Activated T-cell treated with anti-CD3 and anti-CD28 coated beads, Interleukin-2, amount 50 U/mL, for 1 hour (primary cell): ENCODE measurements at regions not wholly inside any gene's neighbourhood (a gene's known extent, or its start where the extent isn't known, plus 50 kb on each side); places are given as distances from the start of the nearest gene placed in this dataset.

Experiments used
- DNase-seq: peaks from one replicate; pipeline ENCODE4 v3.0.0-alpha.2; 2020

GRCh38 chr12:107537464-107538119 lies 148.0 kb upstream of the PWP1 start:
- DNase-seq, result no peak

- no peak for DNase-seq
Measured at GRCh38 chr12:107539196-107539939, 146.2 kb upstream of the PWP1 start.

- no peak for DNase-seq
Measured at GRCh38 chr12:107541001-107541705, 144.4 kb upstream of the PWP1 start.

GRCh38 chr12:107543416-107543815 lies 142.2 kb upstream of the PWP1 start:
- DNase-seq, result no peak

- no peak for DNase-seq
Measured at GRCh38 chr12:107543841-107544240, 141.8 kb upstream of the PWP1 start.

GRCh38 chr12:107544937-107545336 lies 140.7 kb upstream of the PWP1 start:
- DNase-seq, result no peak

- DNase-seq, result no peak
Measured at GRCh38 chr12:107545737-107546353, 139.8 kb upstream of the PWP1 start.

- no peak for DNase-seq
Measured at GRCh38 chr12:107547389-107547788, 138.2 kb upstream of the PWP1 start.

GRCh38 chr12:107549651-107550480 lies 135.7 kb upstream of the PWP1 start:
- DNase-seq, result no peak

- no peak for DNase-seq
Measured at GRCh38 chr12:107551434-107551833, 134.2 kb upstream of the PWP1 start.

GRCh38 chr12:107552263-107552662 lies 133.3 kb upstream of the PWP1 start:
- DNase-seq, result no peak

GRCh38 chr12:107553211-107553765 lies 132.3 kb upstream of the PWP1 start:
- no peak for DNase-seq

GRCh38 chr12:107554941-107555340 lies 130.7 kb upstream of the PWP1 start:
- no peak for DNase-seq

- DNase-seq, result no peak
Measured at GRCh38 chr12:107557026-107557425, 128.6 kb upstream of the PWP1 start.

- DNase-seq, result no peak
Measured at GRCh38 chr12:107557589-107558100, 128.0 kb upstream of the PWP1 start.

GRCh38 chr12:107558141-107558815 lies 127.3 kb upstream of the PWP1 start:
- no peak for DNase-seq

GRCh38 chr12:107558816-107559382 lies 126.7 kb upstream of the PWP1 start:
- DNase-seq, result no peak

GRCh38 chr12:107560165-107560898 lies 125.3 kb upstream of the PWP1 start:
- DNase-seq, result no peak

GRCh38 chr12:107560899-107561285 lies 124.7 kb upstream of the PWP1 start:
- DNase-seq, result no peak

- DNase-seq, result no peak
Measured at GRCh38 chr12:107564946-107565345, 120.7 kb upstream of the PWP1 start.
